ENCODE measurements at regions not wholly inside any gene's neighbourhood (a gene's known extent, or its start where the extent isn't known, plus 50 kb on each side); places are given as distances from the start of the nearest gene placed in this dataset.

DNA sequence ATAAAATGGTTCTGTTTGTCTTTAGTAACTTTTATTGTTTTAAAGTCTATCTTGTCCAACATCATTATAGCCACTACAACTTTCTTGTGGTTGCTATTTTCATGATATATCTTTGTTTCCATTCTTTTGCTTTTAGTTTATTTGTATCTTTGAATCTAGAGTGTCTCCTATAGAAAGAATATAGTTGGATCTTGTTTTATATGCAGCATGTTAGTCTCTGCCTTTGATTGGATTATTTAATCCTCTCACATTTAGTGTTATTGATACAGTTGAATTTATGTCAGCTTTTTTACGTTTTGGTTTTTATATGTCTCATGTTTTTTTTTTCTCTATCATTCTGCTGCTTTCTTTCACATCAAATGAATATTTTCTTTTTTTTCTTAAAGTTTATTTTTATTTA, 98.1 kb downstream of the VSIG4 start:
- 33% methylated on average over 1 of the region's 1 CpG; no CpG with 5 or more reads in 1 of the 2 experiments for WGBS, 2 experiments (ENCODE audit: extremely low coverage in 1 of 2, insufficient coverage in 1 of 2, insufficient read length in 1 of 2, insufficient replicate concordance in 2 of 2, low coverage in 1 of 2, low lambda C conversion rate in 2 of 2, missing lambda C conversion rate in 1 of 2)
- no peak overlapping the region for H2BK12ac ChIP-seq (ENCODE audit: low read depth, low read length)
- POLR2A ChIA-PET (ENCODE audit: partially characterized antibody), result no interaction called here
- no peaks in the 10 kb centered on the region for H3K79me2 ChIP-seq (ENCODE audit: control insufficient read depth in 1 of 2, insufficient read depth in 2 of 2, low read length in 2 of 2)
- no peak overlapping the region for H3K14ac ChIP-seq (ENCODE audit: insufficient read length)
- no peak overlapping the region for H2AFZ ChIP-seq (ENCODE audit: low read length)
- H4K91ac ChIP-seq (replicated peaks; ENCODE audit: insufficient read length, low read length), result no peak overlapping the region
- H3K4ac ChIP-seq (replicated peaks; ENCODE audit: insufficient read length, low read depth, low read length), result no peak overlapping the region
- H2AK5ac ChIP-seq (ENCODE audit: low read depth, low read length), result no peak overlapping the region
- H3K27ac ChIP-seq (ENCODE audit: low read depth, low read length), result no peak overlapping the region
- H3K4me3 ChIP-seq (ENCODE audit: extremely low read depth in 1 of 4, insufficient read depth in 2 of 4, low read depth in 3 of 4, low read length in 4 of 4), result no peak overlapping the region
- no peak overlapping the region for H2BK20ac ChIP-seq (ENCODE audit: low read length)
- H3K23me2 ChIP-seq (ENCODE audit: low read depth, low read length), result no peaks in the 10 kb centered on the region
- H3K23ac ChIP-seq (ENCODE audit: insufficient read length), result no peak overlapping the region
- no peak overlapping the region for H3K4me2 ChIP-seq (ENCODE audit: insufficient read depth in 1 of 2, low read depth in 2 of 2, low read length in 2 of 2)
- peaks cover 5% of the 10 kb centered on the region in 2 experiments; a peak in 2 of 4 replicates for H3K9me3 ChIP-seq (ENCODE audit: insufficient read depth in 2 of 2, low read depth in 1 of 2, low read length in 1 of 2)
- no peak overlapping the region for H4K5ac ChIP-seq (ENCODE audit: insufficient read length, low read depth, low read length)
- H4K20me1 ChIP-seq (replicated peaks in 1 of 2; ENCODE audit: control insufficient read depth in 1 of 2, insufficient read depth in 2 of 2, low read length in 2 of 2), result no peaks in the 10 kb centered on the region
- FAIRE-seq (no peak), DNase-seq (ENCODE audit: low read depth in 1 of 2, low spot score in 2 of 2) (no peak)
- CTCF ChIA-PET (ENCODE audit: partially characterized antibody), result no interaction called here
- H2BK5ac ChIP-seq (ENCODE audit: low read depth, low read length), result no peak overlapping the region
- no peak overlapping the region for H3K18ac ChIP-seq (ENCODE audit: extremely low read depth, low read length)
- no peaks in the 10 kb centered on the region for H3K79me1 ChIP-seq (ENCODE audit: low read depth, low read length)
- no peak overlapping the region for H4K8ac ChIP-seq (ENCODE audit: extremely low read depth, insufficient read depth, low read length)
- no peaks in the 10 kb centered on the region for H3K27me3 ChIP-seq (replicated peaks in 1 of 4; ENCODE audit: control insufficient read depth in 3 of 4, extremely low read depth in 1 of 4, insufficient read depth in 3 of 4, low read length in 3 of 4)
- H2BK120ac ChIP-seq (replicated peaks; ENCODE audit: low read depth, low read length), result no peak overlapping the region
- no peak overlapping the region for H2BK15ac ChIP-seq (ENCODE audit: low read length)
- no peak overlapping the region for H3K56ac ChIP-seq (replicated peaks; ENCODE audit: insufficient read length, low read depth, low read length)
- no peak overlapping the region for H3K9ac ChIP-seq (replicated peaks in 1 of 4; ENCODE audit: extremely low read depth in 1 of 4, low read depth in 3 of 4, low read length in 3 of 4)
- H3K36me3 ChIP-seq (ENCODE audit: control insufficient read depth in 2 of 4, insufficient read depth in 4 of 4, low read length in 3 of 4), result no peaks in the 10 kb centered on the region
- H3K4me1 ChIP-seq (replicated peaks in 1 of 4; ENCODE audit: control insufficient read depth in 3 of 4, insufficient read depth in 4 of 4, low read length in 3 of 4), result no peaks in the 10 kb centered on the region
- TF ChIP-seq SP2 (IDR thresholded peaks at IDR 0.05; ENCODE audit: low read length) (no peak), CHD1 (IDR thresholded peaks at IDR 0.05; ENCODE audit: low read depth, low read length) (no peak), SP1 (IDR thresholded peaks at IDR 0.05; ENCODE audit: low read depth, low read length) (no peak), CBX8 (IDR thresholded peaks at IDR 0.05; ENCODE audit: borderline replicate concordance, low read depth, low read length) (no peak), EGR1 (IDR thresholded peaks at IDR 0.05; ENCODE audit: borderline replicate concordance, low read depth, low read length) (no peak), GTF2F1 (IDR thresholded peaks at IDR 0.05; ENCODE audit: borderline replicate concordance, low read depth, low read length) (no peak), HDAC2 (IDR thresholded peaks at IDR 0.05; ENCODE audit: borderline replicate concordance in 1 of 2, low read depth in 2 of 2, low read length in 2 of 2) (no peak), TAF1 (IDR thresholded peaks at IDR 0.05; ENCODE audit: low read depth, low read length) (no peak), RXRA (IDR thresholded peaks at IDR 0.05; ENCODE audit: insufficient read depth, low read depth, low read length) (no peak), TBP (IDR thresholded peaks at IDR 0.05; ENCODE audit: low read depth, low read length) (no peak), ZNF274 (IDR thresholded peaks at IDR 0.05; ENCODE audit: borderline replicate concordance, extremely low read depth, low read length) (no peak), CEBPB (IDR thresholded peaks at IDR 0.05; ENCODE audit: low read depth, low read length) (no peak), JUN (IDR thresholded peaks at IDR 0.05; ENCODE audit: low read depth, low read length) (no peak), POLR2A (IDR thresholded peaks at IDR 0.05; ENCODE audit: control extremely low read depth in 1 of 2, low read depth in 2 of 2, low read length in 2 of 2) (no peak), TEAD4 (IDR thresholded peaks at IDR 0.05; ENCODE audit: low read depth, low read length) (no peak), TCF12 (IDR thresholded peaks at IDR 0.05; ENCODE audit: low read depth, low read length) (no peak), NANOG (IDR thresholded peaks at IDR 0.05; ENCODE audit: insufficient read depth, low read depth, low read length, poor library complexity, severe bottlenecking) (no peak)

All from H1 (cell line).